ENCODE measurements at regions not wholly inside any gene's neighbourhood (a gene's known extent, or its start where the extent isn't known, plus 50 kb on each side); places are given as distances from the start of the nearest gene placed in this dataset.

DNA sequence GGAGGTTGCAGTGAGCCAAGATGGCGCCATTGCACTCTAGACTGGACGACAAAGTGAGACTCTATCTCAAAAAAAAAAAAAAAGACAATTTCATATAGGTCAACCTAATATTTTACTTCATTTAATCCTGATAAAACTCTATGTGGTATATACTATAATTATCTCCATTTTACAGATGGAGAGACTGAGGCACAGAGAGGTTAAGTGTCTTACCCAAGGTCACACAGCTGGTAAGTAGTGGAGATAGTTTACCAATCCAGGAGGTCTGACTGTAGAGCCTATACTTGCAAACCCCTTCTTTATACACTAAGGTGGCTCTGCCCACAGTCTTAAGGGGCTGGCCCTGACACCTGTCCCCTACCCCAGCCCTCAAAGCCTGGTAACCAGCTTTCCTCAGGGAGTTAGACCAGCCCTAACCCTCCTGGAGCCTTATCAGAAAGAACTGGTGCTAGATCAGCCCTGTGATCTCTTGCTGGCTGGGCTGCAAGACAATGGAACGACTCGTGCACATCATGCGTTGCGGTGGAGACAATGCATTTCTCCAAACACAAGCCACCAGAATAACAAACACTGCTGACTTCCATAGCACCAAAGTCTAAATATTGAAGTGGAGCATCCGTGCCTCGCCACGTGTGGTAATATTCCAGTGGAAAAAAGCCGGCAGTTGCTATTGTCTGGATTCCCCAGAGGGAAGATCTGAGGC lies 60.0 kb upstream of the SMAD3 start:
- no peak for DNase-seq (ENCODE audit: low read depth)
- TF ChIP-seq CTCF (conservative IDR thresholded peaks at IDR 0.05; ENCODE audit: low read length), result no peak
- no peak overlapping the region for H3K4me3 ChIP-seq (ENCODE audit: low read length)

DNA sequence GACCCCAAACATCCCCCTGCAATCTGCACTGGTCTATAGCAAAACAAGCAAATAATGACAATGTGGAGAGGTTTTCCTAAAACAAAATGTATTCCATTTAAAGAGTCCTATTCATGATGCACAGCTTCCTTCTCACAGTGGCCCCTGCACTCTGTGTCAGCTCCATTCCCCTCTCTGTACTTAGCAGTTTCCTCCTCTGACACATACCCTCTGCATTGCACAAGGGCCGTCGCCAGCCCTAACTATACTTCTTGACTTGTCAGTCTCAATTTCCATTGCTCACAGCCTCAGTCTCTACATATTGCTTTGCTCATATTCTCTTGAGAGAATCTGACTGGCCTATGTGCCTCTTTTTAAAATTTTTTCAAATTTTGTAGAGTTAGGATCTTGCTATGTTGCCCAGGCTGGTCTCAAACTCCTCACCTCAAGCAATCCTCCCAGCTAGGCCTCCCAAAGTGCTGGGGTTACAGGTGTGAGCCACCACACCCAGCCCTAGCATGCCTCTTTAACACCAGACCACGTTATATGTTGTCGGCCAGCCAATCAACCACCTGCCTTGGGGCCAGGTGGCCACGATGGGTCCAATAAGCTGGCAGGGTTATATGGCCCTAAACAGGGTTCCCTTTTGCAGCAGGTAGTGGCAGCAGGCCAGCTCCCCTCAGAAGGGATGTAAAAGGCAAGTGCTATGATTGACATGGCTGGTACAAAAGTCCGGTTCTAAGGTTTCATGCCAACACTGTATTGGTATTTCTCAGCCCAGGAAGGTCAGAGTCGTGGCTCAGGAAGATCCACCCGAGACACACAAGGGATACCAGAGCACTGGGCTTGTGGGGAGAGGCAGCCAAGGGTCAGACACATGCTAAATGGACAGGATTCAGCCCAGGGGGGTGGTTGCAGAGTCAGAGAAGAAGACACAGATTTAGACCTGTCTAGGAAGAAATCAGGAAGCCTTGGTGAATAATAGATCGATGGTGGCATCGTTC lies 59.0 kb upstream of the SMAD3 start:
- no peak for TF ChIP-seq CTCF (conservative IDR thresholded peaks at IDR 0.05; ENCODE audit: low read length)
- H3K4me3 ChIP-seq (ENCODE audit: low read length), result no peak overlapping the region
- no peak for DNase-seq (ENCODE audit: low read depth)

DNA sequence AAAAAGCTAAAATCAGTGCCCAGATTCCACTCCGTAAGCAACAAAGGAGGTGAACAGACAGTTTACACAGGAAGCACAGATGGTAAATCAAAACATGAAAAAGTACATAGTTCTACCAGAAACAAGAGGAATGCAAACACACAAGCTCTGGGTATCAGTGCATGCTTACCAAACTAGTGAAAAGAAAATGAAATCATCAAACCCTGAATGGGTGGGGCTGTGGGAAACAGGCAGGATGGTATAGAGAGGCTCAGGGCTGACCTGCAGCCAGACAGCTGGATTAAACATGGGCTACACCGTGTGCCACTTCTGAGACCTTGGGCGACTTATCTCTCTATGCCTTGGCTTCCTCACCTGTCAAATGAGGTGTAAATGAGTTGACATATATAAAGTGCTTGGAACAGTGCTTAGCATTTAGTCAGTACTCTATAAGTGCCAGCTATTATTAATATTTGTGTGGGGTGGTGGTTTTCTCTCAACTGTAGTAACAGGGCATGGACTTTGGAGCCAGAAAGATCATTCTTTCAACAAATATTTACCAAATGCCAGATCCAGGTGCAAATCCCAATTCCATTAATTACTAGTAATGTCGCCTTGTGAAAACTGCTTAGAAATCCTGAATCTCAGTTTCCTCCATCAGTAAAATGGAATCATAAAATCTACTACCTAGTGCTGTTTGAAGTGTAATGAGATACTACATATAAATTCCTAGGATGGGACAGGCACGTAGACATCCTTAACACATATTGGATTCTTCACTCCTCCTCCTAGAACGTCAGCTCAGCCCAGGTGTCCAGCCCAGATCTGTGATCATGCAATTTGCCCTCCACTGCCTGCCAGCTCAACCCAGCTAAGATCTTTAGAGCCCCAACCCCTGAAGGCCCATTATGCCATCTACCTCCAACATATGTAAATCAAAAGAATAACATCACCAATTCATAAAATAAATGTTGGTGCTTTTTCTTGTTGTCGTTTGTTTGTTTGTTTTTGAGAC lies 55.5 kb upstream of the SMAD3 start:
- no peak for DNase-seq (ENCODE audit: low read depth)
- H3K4me3 ChIP-seq (ENCODE audit: low read length), result no peak overlapping the region
- no peak for TF ChIP-seq CTCF (conservative IDR thresholded peaks at IDR 0.05; ENCODE audit: low read length)

GRCh38 chr15:67010898-67011616 lies 54.3 kb upstream of the SMAD3 start:
- no peak for TF ChIP-seq CTCF (conservative IDR thresholded peaks at IDR 0.05; ENCODE audit: low read length)
- peak; percentile 22 for DNase-seq (ENCODE audit: low read depth)
- no peak overlapping the region for H3K4me3 ChIP-seq (ENCODE audit: low read length)

DNA sequence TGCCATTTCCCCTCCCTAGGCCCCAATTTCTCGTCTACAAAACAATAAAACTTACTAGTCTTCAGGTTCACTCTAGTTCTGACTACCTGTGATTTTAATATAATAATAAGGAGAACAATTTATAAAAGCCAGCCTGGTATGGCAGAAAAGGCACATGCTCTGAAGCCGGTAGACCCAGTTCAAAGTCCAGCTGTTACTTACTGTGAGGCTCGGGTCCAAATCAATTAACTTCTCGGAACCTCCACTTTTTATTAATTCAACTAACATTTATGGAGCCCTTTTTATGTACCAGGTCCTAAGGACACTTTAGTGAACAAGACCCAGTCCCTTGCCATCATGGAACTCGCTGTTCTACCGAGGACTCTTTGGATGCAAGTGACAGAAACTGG lies 53.8 kb upstream of the SMAD3 start:
- TF ChIP-seq CTCF (conservative IDR thresholded peaks at IDR 0.05; ENCODE audit: low read length), result no peak
- no peak overlapping the region for H3K4me3 ChIP-seq (ENCODE audit: low read length)
- DNase-seq (ENCODE audit: low read depth), result no peak

GRCh38 chr15:67013696-67014095 lies 51.7 kb upstream of the SMAD3 start:
- no peak for TF ChIP-seq CTCF (conservative IDR thresholded peaks at IDR 0.05; ENCODE audit: low read length)
- H3K4me3 ChIP-seq (ENCODE audit: low read length), result no peak overlapping the region
- DNase-seq (ENCODE audit: low read depth), result peak; percentile 53
